Loucy (cell line): ENCODE measurements at regions not wholly inside any gene's neighbourhood (a gene's known extent, or its start where the extent isn't known, plus 50 kb on each side); places are given as distances from the start of the nearest gene placed in this dataset.

Experiments used
- EZH2phosphoT487 ChIP-seq: fragments of 200-600 bp; IDR thresholded peaks from 2 replicates; pipeline ENCODE4 v1.6.1; 2018; ENCODE audit warnings: antibody characterized with exemption, mild to moderate bottlenecking, moderate library complexity, borderline replicate concordance
- TF ChIP-seq, protein P1 (sequence below): fragments of 200-600 bp; sonication (generic); conservative IDR thresholded peaks from 2 replicates; pipeline ENCODE4 v1.5.1; 2014; ENCODE audit warnings: mild to moderate bottlenecking, antibody characterized with exemption, low read length

- TF ChIP-seq, protein P1, sequence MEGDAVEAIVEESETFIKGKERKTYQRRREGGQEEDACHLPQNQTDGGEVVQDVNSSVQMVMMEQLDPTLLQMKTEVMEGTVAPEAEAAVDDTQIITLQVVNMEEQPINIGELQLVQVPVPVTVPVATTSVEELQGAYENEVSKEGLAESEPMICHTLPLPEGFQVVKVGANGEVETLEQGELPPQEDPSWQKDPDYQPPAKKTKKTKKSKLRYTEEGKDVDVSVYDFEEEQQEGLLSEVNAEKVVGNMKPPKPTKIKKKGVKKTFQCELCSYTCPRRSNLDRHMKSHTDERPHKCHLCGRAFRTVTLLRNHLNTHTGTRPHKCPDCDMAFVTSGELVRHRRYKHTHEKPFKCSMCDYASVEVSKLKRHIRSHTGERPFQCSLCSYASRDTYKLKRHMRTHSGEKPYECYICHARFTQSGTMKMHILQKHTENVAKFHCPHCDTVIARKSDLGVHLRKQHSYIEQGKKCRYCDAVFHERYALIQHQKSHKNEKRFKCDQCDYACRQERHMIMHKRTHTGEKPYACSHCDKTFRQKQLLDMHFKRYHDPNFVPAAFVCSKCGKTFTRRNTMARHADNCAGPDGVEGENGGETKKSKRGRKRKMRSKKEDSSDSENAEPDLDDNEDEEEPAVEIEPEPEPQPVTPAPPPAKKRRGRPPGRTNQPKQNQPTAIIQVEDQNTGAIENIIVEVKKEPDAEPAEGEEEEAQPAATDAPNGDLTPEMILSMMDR, result no peak
- TF ChIP-seq EZH2phosphoT487, result no peak
These were observed 70.9 kb downstream of the MBL2 start for GRCh38 chr10:52701647-52702046.
